GM21367 (cell line): ENCODE measurements at regions not wholly inside any gene's neighbourhood (a gene's known extent, or its start where the extent isn't known, plus 50 kb on each side); places are given as distances from the start of the nearest gene placed in this dataset.

Experiments used
- ATAC-seq: cut with Tn5 transposase; IDR thresholded peaks from one replicate; pipeline ENCODE4 v1.9.1; 2021; ENCODE audit not compliant: unreplicated experiment

DNA sequence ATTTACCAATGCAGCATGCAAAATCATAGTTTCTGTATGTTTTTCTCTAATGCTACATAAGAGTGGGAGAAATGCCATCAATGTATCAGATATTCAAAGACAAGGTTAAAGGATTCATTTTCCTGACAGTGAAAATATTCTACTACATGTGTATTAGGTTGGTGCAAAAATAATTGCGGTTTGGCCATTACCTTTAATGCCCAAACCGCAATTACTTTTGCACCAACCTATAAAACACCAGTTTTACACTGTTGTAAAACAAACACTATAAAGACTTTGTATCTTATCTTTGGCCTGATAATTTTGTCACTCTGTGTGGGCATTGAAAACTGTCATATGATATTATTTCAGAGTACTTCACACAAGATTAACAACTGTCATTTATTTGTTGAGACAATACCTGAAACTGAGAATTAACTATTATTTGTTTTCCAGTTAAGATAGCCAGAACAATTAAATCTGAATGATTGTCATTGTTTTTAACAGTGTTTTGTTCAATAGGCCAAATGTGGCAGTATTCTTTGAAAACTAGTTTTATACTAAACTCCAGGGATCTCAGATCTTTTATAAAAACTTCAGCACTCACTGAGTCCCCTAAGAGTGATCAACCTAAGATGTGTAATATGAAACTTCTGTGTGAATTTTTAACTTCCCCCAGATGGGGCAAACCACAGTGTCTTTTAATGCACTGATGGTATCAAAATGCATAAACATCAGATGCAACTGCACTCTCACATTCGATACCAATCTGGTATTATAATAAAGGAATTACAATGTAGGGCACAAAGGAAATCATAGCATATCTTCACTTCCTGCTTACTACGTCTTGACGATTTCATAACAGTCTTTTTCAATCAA lies 53.8 kb upstream of the FBN2 start:
- no peak for ATAC-seq

GRCh38 chr5:128596071-128596470 lies 58.0 kb upstream of the FBN2 start:
- no peak for ATAC-seq

- no peak for ATAC-seq
Measured at GRCh38 chr5:128597156-128597555, 59.1 kb upstream of the FBN2 start.

GRCh38 chr5:128613128-128613527 lies 75.1 kb upstream of the FBN2 start:
- no peak for ATAC-seq

- ATAC-seq, result no peak
Measured at GRCh38 chr5:128613766-128614165, 75.7 kb upstream of the FBN2 start.

DNA sequence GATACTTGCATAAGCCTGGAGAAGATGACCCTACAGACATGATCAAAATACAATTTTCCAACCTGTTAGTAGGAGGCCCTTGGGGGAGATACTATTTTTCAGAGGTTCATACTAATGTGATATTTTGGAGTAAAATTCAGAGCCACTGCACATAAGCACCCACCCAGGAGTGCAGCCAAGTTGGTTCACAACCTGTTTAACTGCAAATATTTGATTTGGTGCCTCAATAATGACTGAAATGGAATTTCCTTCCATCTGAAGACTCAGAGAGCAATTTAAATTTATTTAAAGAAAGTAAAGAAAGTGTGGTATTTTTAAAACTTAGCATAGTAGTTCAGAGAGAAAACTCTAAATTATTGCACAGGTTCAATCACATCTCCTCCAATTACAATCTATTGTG lies 77.5 kb upstream of the FBN2 start:
- ATAC-seq, result no peak

DNA sequence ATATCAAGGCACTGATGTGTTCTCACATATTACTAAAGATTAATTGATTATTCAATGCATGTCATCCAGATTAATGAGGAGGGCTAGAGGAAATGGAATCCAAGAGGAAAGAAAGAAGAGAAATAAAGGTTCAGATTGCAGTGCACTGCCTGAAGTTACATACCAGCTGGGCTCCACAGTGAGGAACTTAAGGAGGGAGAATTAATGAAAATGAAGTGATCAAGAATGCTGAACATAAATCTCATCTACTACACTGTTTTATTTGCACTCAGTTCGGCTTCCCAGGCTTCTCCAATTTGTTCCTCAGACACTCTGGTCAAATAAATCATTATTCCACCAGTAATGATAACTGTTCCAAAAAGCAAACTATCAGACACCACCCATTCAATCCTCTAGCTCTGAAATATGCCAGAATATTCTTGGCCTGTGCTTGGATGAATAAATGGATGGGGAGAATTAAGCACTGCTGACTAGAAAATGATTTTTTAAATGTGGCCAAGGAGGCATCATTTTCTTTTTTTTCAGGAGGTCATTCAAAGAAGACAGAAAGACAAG lies 88.6 kb upstream of the FBN2 start:
- no peak for ATAC-seq

DNA sequence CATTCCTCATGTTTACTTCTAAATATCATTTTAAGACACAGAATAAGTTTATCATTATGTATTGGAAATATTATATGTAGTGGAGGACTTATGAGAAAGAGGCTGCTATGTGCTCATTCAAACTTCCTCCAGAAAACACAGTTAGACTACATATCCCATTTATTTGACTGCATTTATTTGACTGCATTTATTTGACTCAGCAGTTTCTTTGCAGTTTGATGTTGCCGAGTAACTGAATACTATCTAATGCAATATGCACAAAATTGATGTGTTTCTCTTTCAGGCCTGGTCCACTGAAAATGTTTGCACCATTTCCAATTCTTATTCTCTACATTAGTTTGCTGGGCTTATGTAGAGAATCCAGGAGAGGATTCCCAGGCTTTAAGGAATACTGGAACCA lies 89.9 kb upstream of the FBN2 start:
- no peak for ATAC-seq

DNA sequence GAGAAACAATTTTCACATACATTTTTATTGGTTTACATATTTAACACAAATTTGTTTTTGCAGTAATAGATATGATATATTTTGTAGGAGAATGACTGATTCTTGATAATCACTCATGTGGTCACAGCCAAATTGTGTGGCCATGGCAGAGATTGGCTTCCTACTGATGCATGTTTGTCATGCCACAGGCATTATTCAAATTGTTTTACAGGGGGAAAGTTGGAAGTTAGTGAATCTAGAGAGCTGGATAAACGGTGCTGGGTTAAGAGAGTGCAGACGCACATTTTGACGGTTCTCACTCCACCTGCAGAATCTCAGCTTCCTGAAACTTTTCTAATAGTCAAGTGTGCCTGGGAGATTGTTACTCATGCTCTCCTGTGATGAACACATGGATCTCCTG lies 91.1 kb upstream of the FBN2 start:
- no peak for ATAC-seq

GRCh38 chr5:128630121-128630520 lies 92.1 kb upstream of the FBN2 start:
- no peak for ATAC-seq

DNA sequence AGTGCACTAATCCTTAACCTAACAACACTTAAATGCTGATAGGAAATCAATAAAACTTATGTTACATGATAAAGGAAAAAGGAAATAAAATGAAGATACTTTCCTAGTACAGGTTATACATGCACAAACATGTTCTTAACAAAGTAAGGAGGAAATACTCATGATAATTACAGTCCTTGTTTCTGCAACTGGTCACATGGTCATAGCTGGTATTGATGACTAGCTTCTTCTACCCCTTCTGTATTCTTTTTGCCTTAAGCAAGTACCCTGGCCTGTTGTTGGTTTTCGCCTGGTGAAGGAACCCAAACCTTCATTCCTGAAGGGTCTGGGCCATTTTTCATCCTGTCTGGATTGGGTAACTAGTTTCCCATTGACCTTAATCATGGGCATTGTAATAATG lies 93.7 kb upstream of the FBN2 start:
- ATAC-seq, result no peak

DNA sequence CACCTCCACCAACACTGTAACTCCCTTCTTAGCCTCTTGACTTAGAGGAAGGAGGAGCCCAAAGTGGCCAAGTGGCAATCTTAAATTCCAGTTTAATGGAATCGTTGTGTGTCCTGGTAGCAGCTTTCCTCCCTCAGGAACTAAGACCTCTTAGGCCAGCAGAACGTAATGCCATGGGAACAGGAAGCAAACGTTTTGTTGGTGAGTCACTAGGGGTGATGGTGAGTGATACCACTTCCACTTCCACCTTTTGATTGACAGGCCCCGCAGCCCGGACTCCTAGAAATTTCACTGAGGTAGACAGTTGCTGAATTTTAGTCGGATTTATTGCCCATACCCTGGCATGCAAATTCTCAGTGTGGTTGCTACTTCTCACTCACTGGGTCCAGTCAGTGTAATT lies 94.2 kb upstream of the FBN2 start:
- ATAC-seq, result no peak

DNA sequence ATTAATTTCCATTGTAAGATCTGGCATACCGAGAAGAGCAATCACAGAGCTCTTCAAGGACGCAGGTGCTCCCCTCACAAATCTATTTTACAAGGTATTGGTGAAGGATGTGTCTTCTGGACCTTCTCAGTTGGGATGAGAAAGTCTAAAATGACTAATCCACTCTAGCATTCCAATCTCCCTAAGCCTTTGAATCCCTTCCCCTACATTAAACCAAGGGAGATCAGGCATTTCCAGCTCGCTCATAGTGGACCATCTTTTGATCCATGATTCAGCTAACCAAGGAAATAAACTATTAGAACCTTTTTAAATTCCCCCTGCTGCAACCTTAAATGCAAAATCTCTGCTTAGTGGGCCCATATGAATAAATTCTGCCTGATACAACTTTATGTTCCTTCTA lies 95.9 kb upstream of the FBN2 start:
- no peak for ATAC-seq

DNA sequence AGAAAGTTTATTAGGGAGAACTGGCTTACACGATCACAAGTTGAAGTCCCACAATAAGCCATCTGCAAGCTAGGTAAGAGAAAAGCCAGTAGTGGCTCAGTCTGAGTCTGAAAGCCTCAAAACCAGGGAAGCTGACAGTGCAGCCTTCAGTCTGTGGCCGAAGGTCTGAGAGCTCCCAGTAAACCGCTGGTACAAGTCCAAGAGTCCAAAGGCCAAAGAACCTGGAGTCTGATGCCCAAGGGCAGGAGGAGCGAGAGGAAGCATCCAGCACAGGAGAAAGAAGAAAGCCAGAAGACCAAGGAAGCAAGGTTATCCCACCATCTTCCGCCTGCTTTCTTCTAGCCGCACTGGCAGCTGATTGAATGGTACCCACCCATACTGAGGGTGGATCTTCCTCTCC lies 97.3 kb upstream of the FBN2 start:
- no peak for ATAC-seq

GRCh38 chr5:128636361-128636760 lies 98.3 kb upstream of the FBN2 start:
- no peak for ATAC-seq

DNA sequence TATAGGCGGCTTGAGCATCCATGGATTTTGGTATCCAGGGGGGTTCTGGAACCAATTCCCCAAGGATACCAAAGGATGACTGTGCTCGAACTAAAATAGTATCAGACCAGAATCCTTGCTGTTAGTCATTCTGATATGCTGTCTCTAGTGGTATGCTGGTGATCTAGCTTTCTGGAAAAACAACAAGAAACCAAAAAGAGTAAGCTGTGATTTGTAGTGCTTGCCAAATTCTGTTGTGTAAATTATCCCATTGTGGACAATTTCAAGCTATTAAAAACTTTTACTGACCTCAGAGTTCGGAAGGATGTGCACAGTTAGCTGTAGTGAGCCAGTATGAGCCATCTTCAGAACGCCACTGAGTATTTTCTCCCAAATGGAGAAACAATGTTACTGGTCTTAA lies 99.0 kb upstream of the FBN2 start:
- ATAC-seq, result no peak

DNA sequence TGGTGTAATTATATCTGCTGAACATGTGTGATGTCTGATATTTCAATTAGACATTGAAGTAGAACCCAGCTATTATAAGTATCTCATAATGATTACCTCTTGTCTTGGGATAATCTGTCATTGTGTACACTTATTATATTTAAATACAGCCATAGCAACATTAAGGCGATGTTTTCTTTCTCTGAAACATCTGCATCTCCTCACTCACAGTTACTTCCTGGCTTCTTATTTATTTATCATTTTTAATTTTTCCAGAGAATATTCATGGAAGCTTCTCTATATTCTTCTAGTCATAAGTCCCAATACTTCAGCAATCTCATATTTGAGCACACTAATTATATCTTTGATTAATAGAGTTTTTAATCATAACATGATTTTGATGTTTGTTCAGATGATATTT lies 103.8 kb upstream of the FBN2 start:
- no peak for ATAC-seq

- no peak for ATAC-seq
Measured at GRCh38 chr5:128644863-128645262, 106.8 kb upstream of the FBN2 start.

DNA sequence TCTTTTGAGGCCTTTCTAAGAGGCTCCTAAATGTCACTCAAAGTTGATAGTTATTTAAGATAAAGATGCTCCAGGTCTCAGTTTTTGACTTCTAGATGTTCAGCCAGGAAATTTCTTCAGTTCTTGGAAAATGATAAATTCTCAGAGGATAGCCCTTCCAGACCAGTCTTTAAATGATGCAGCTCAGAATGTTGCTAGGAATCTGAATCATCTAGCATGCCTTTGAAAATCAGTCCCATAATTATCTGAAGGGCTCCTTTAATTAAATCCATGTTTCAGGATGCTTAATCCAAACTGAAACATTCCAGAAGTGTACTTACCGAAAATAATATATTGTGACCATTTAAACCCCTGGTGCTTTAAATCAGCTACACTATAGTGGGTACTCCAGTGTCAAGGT lies 107.5 kb upstream of the FBN2 start:
- ATAC-seq, result no peak

- ATAC-seq, result no peak
Measured at GRCh38 chr5:128646176-128646575, 108.1 kb upstream of the FBN2 start.

DNA sequence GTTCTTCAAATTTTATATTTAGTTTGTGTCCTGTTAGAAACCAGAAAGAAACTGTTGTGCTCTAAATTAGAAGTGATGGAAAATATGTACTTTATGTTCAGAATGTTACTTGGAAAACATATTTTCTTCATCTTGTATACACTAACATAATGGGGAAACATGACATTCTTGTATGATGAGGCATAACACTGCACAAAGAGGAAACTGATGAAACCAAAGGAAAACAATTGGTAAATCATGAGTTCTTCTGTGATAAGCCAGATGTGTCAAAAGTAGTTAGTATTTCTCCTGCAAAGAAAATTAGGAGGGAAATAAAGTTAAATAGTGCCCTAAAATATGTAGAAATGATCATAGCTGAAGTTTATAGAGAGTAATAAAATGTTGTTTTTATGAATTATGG lies 111.1 kb upstream of the FBN2 start:
- no peak for ATAC-seq

GRCh38 chr5:128662997-128663396 lies 125.0 kb upstream of the FBN2 start:
- no peak for ATAC-seq
